Glutamatergic neuron (in vitro differentiated cells): ENCODE measurements at regions not wholly inside any gene's neighbourhood (a gene's known extent, or its start where the extent isn't known, plus 50 kb on each side); places are given as distances from the start of the nearest gene placed in this dataset.

Source experiments
- DNase-seq: peaks from one replicate; pipeline ENCODE4 v3.0.0; 2022
- H3K27ac Mint-ChIP-seq: one replicate; pipeline ENCODE4 v1.8.0; 2020; ENCODE audit warnings: mild to moderate bottlenecking, mixed read lengths, inconsistent platforms; ENCODE audit not compliant: unreplicated experiment
- H3K27me3 Mint-ChIP-seq: one replicate; pipeline ENCODE4 v1.8.0; 2020; ENCODE audit warnings: mild to moderate bottlenecking, moderate library complexity, mixed read lengths, inconsistent platforms; ENCODE audit not compliant: unreplicated experiment
- H3K36me3 Mint-ChIP-seq: one replicate; pipeline ENCODE4 v1.8.0; 2020; ENCODE audit warnings: mild to moderate bottlenecking, mixed read lengths, inconsistent platforms; ENCODE audit not compliant: unreplicated experiment
- H3K4me1 Mint-ChIP-seq: one replicate; pipeline ENCODE4 v1.8.0; 2020; ENCODE audit warnings: mild to moderate bottlenecking, low read depth, mixed read lengths, inconsistent platforms; ENCODE audit not compliant: unreplicated experiment
- H3K4me3 Mint-ChIP-seq: one replicate; pipeline ENCODE4 v1.8.0; 2020; ENCODE audit warnings: mild to moderate bottlenecking, mixed read lengths, inconsistent platforms; ENCODE audit not compliant: unreplicated experiment
- H3K9me3 Mint-ChIP-seq: one replicate; pipeline ENCODE4 v1.8.0; 2020; ENCODE audit warnings: mild to moderate bottlenecking, moderate library complexity, mixed read lengths, inconsistent platforms; ENCODE audit not compliant: unreplicated experiment
- CTCF ChIP-seq: fragments of 200-600 bp; sonication (generic); IDR thresholded peaks from one replicate; pipeline ENCODE4 v1.5.0; 2021; ENCODE audit not compliant: partially characterized antibody, unreplicated experiment

GRCh38 chr2:51387235-51387634 lies 355.3 kb upstream of the NRXN1 start:
- H3K27me3 Mint-ChIP-seq: peaks cover 2% of the 10 kb centered on the region
- no peaks in the 10 kb centered on the region for H3K36me3 Mint-ChIP-seq
- no peaks in the 10 kb centered on the region for H3K9me3 Mint-ChIP-seq
- no peak overlapping the region for H3K4me3 Mint-ChIP-seq
- no peak for TF ChIP-seq CTCF
- no peak for DNase-seq
- H3K4me1 Mint-ChIP-seq: no peaks in the 10 kb centered on the region
- no peak overlapping the region for H3K27ac Mint-ChIP-seq

GRCh38 chr2:51379997-51380396 lies 348.1 kb upstream of the NRXN1 start:
- Mint-ChIP-seq H3K27me3 (no peaks in the 10 kb centered on the region), H3K9me3 (peaks cover 1% of the 10 kb centered on the region), H3K4me3 (no peak overlapping the region), H3K4me1 (no peaks in the 10 kb centered on the region), H3K27ac (no peak overlapping the region), H3K36me3 (peaks cover 7% of the 10 kb centered on the region)
- no peak for DNase-seq
- no peak for TF ChIP-seq CTCF

GRCh38 chr2:51368250-51368649 lies 336.3 kb upstream of the NRXN1 start:
- no peaks in the 10 kb centered on the region for H3K27me3 Mint-ChIP-seq
- H3K4me1 Mint-ChIP-seq: no peaks in the 10 kb centered on the region
- DNase-seq: no peak
- no peaks in the 10 kb centered on the region for H3K36me3 Mint-ChIP-seq
- no peaks in the 10 kb centered on the region for H3K9me3 Mint-ChIP-seq
- no peak overlapping the region for H3K4me3 Mint-ChIP-seq
- no peak overlapping the region for H3K27ac Mint-ChIP-seq
- no peak for TF ChIP-seq CTCF

- no peak overlapping the region for H3K4me3 Mint-ChIP-seq
- no peaks in the 10 kb centered on the region for H3K9me3 Mint-ChIP-seq
- H3K27ac Mint-ChIP-seq: no peak overlapping the region
- TF ChIP-seq CTCF: no peak
- no peaks in the 10 kb centered on the region for H3K27me3 Mint-ChIP-seq
- DNase-seq: no peak
- H3K4me1 Mint-ChIP-seq: peaks cover 7% of the 10 kb centered on the region
- no peaks in the 10 kb centered on the region for H3K36me3 Mint-ChIP-seq
Observed at GRCh38 chr2:51350100-51350499, 318.2 kb upstream of the NRXN1 start.

GRCh38 chr2:51344886-51345285 lies 313.0 kb upstream of the NRXN1 start:
- Mint-ChIP-seq H3K27me3 (no peaks in the 10 kb centered on the region), H3K36me3 (no peaks in the 10 kb centered on the region), H3K4me3 (no peak overlapping the region), H3K27ac (no peak overlapping the region), H3K4me1 (no peaks in the 10 kb centered on the region), H3K9me3 (no peaks in the 10 kb centered on the region)
- TF ChIP-seq CTCF: no peak
- no peak for DNase-seq
